ENCODE measurements at regions not wholly inside any gene's neighbourhood (a gene's known extent, or its start where the extent isn't known, plus 50 kb on each side); places are given as distances from the start of the nearest gene placed in this dataset.

GRCh38 chr2:858646-859045, 92.0 kb upstream of the SNTG2 start:
- DNase-seq, result no peak

GRCh38 chr2:857937-858336, 92.7 kb upstream of the SNTG2 start:
- DNase-seq, result no peak

GRCh38 chr2:857081-857480, 93.6 kb upstream of the SNTG2 start:
- DNase-seq, result no peak

GRCh38 chr2:856456-856855, 94.2 kb upstream of the SNTG2 start:
- no peak for DNase-seq

- DNase-seq, result no peak
Measured at GRCh38 chr2:856041-856440, 94.6 kb upstream of the SNTG2 start.

GRCh38 chr2:855177-855576, 95.5 kb upstream of the SNTG2 start:
- no peak for DNase-seq

GRCh38 chr2:854460-854859, 96.2 kb upstream of the SNTG2 start:
- DNase-seq, result no peak

- DNase-seq, result no peak
Measured at GRCh38 chr2:853203-853870, 97.3 kb upstream of the SNTG2 start.

- no peak for DNase-seq
Measured at GRCh38 chr2:852168-852567, 98.5 kb upstream of the SNTG2 start.

- DNase-seq, result no peak
Measured at GRCh38 chr2:851680-852079, 99.0 kb upstream of the SNTG2 start.

GRCh38 chr2:851078-851477, 99.6 kb upstream of the SNTG2 start:
- no peak for DNase-seq

- no peak for DNase-seq
Measured at GRCh38 chr2:850429-850828, 100.2 kb upstream of the SNTG2 start.

- no peak for DNase-seq
Measured at GRCh38 chr2:848099-848498, 102.5 kb upstream of the SNTG2 start.

- DNase-seq, result no peak
Measured at GRCh38 chr2:847669-848068, 103.0 kb upstream of the SNTG2 start.

- no peak for DNase-seq
Measured at GRCh38 chr2:844715-845114, 105.9 kb upstream of the SNTG2 start.

- no peak for DNase-seq
Measured at GRCh38 chr2:842151-842803, 108.4 kb upstream of the SNTG2 start.

GRCh38 chr2:841036-841435, 109.6 kb upstream of the SNTG2 start:
- DNase-seq, result no peak

- DNase-seq, result no peak
Measured at GRCh38 chr2:834233-834632, 116.4 kb upstream of the SNTG2 start.

GRCh38 chr2:833180-833579, 117.5 kb upstream of the SNTG2 start:
- no peak for DNase-seq

GRCh38 chr2:832635-833034, 118.0 kb upstream of the SNTG2 start:
- no peak for DNase-seq

- no peak for DNase-seq
Measured at GRCh38 chr2:831622-832021, 119.0 kb upstream of the SNTG2 start.

GRCh38 chr2:831225-831536, 119.5 kb upstream of the SNTG2 start:
- DNase-seq, result no peak

GRCh38 chr2:830419-831224, 120.0 kb upstream of the SNTG2 start:
- no peak for DNase-seq

- no peak for DNase-seq
Measured at GRCh38 chr2:829047-829446, 121.6 kb upstream of the SNTG2 start.
